NCI-H524 treated with DMSO at 0.1 percent for 48 hours (cell line): ENCODE measurements at regions not wholly inside any gene's neighbourhood (a gene's known extent, or its start where the extent isn't known, plus 50 kb on each side); places are given as distances from the start of the nearest gene placed in this dataset.

Experiments used
- DNase-seq: peaks from one replicate; lab custom pipeline; 2025; lab: John Stamatoyannopoulos, UW

DNA sequence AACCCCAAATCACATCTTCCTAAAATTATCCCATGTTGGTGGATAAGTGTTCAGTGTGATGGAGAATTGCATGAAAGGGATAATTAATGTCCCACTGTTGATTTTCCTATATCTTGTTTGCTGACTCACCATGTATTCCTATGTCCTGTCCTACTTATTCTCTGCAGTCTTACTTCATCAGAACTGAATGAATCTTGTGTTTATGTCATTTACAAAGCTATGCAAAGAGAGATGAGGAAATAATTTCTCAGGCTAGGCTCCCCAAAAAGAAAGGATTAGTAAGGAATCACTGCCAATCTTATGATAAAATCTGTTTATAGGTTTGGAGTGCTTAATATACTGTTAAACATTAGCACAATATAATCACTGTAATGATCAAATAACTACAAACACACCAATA is 360.8 kb downstream of the CRPPA start:
- DNase-seq, result no peak

- no peak for DNase-seq
Measured at GRCh38 chr7:16055263-16055976, 365.9 kb downstream of the CRPPA start.

GRCh38 chr7:16051561-16052255 is 365.2 kb upstream of the MEOX2 start:
- DNase-seq, result no peak

- DNase-seq, result no peak
Measured at GRCh38 chr7:16046041-16046440, 359.6 kb upstream of the MEOX2 start.

DNA sequence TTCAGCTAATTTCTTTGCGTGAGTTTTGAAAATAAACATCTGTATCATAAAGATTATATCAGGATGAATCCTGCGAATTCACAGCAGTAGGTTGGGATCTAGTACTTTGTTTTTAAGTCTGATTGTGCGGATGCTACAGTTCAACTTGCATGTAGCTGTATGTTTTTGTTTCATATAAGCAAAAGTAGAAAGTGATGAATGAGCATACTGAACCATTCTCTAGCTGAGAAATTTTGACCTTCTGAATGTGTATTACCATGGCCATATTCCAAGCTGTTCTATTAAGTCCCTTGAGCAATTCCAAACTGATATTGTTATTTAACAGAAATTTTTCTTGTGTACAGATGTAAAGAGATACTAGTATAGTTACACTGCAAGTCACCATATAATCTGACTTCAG is 358.8 kb upstream of the MEOX2 start:
- DNase-seq, result no peak

- DNase-seq, result no peak
Measured at GRCh38 chr7:16044645-16045044, 358.2 kb upstream of the MEOX2 start.

DNA sequence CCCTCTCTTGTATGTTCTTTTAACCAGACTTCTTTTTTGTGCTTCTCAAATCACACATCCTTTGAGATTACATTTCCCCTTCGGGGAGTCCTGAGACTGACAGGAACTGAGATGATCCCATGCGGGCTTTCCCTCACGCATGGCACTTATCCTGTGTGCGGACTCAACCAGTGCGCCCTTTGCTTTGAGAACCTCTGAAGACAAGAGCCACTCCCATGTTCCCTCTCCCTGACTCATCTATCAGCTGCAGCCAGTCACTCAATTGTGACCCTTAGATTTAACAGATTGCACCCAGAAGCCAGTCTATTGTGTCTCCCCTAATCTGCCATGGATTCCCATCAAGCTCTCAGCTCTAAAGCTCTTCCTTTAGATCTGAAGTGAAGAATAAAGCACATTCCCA is 353.9 kb upstream of the MEOX2 start:
- DNase-seq, result no peak

DNA sequence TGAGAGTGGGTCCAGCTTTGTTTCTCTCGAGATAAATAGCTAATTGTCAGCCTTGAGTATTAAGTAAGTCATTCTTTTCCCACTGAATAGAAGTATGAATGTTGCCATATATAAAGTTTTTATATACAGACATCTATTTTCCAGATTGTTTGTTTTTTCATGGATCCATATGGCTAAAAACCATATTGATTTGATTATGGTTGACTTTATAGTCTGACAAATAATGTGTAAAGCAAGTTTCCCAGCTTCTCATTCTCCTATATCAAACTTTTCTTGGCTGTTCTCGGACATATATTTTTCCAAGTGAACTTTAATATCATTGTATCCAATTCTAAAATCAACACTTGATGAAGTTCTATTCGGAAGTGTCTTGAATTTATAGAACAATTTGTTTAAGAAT is 352.4 kb upstream of the MEOX2 start:
- no peak for DNase-seq

DNA sequence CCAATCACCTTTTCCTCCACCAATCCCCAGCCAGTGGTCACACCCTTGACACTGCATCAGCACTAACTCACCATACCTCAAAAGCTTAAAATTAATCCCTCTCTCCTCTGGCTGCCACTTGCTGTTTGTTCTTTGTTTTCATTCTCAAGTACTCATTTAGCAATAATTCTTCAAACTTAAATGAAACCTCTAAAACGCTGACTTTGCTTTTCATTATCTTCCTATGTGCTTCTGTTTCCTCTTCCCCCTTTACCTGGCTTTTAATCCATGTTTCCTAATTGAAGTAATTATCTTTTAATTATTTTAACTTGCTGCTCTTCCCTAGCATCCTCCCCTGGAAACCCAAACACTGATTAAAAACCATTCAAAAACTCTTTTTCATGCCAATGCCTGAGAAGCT is 348.9 kb upstream of the MEOX2 start:
- DNase-seq, result no peak

DNA sequence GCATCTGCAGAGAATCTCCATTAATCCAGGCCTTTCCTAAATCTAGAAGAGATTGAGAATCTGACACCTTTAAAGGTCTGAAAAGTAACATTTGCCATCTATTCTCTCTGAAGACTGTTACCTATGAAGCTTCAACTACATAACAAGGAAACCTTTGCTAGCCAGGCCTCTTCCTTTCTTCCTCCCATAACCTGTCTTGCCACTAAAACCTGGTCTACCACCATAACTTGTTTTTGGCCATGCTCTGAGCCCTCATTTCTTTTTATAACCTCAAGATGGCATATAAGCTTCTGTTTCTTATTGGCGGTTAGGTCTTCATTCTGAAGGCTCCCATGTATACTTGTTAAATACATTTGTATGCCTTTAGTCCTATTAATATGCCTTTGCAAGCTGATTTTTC is 348.4 kb upstream of the MEOX2 start:
- no peak for DNase-seq

GRCh38 chr7:16034353-16034752 is 347.9 kb upstream of the MEOX2 start:
- no peak for DNase-seq

GRCh38 chr7:16033233-16033632 is 346.8 kb upstream of the MEOX2 start:
- DNase-seq, result no peak

DNA sequence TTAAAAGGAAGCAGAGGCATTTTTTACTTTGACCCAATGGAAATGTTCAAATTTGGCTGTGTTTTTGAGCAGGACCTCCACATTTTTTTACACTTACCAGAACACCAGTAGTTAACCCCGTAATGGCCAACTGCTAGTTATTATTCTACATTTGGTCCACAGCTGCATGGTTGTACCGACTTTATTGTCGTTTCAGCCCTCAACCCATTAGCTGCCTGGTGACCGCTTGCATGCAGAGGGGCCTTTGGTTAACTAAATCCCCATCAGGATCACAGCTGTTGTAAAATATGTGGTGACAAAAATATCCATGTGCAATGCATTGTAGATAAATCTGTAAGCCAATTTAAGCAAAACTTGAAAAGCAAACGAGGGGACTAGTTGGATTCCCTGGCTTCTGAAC is 342.2 kb upstream of the MEOX2 start:
- no peak for DNase-seq

- DNase-seq, result no peak
Measured at GRCh38 chr7:16028103-16028502, 341.6 kb upstream of the MEOX2 start.

DNA sequence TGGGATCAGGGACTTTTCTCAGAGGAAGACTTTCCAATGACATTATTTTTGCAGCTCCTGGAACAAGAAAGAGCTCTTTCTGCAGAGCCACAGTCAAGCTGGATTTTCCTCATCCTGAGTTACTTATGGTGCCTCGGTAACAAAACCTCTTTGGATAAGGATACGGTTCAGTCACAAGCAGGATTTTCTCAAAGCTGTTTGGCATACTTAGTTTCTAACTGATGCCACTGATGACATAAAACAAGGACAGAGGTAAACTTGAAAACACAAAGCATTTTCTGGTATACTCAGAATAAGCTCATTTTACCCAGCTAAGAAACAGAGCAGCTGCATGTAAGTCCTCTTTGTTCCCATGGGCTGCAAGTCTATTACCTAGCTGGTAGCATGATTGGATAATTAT is 340.9 kb upstream of the MEOX2 start:
- DNase-seq, result no peak

- no peak for DNase-seq
Measured at GRCh38 chr7:16026253-16027020, 340.0 kb upstream of the MEOX2 start.

- no peak for DNase-seq
Measured at GRCh38 chr7:16025696-16026095, 339.2 kb upstream of the MEOX2 start.

DNA sequence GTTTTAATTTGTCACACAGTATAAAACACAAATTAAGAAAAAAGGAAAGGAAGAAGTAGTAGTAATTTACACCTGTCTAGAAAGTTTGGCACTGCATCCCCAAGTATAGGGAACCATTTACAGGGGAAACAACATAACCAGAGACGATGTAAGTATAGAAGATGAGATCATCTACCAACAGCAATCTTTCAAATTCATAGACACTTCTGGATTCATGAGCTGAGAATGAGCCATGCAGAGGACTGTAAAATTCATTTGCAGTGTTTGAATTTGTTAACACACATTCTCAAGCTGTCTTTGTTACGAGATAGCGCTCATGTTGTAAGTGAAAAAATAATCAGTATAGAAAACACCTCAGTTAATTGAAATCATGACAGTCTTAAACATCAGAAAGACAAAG is 337.0 kb upstream of the MEOX2 start:
- no peak for DNase-seq

GRCh38 chr7:16023046-16023445 is 336.6 kb upstream of the MEOX2 start:
- no peak for DNase-seq

DNA sequence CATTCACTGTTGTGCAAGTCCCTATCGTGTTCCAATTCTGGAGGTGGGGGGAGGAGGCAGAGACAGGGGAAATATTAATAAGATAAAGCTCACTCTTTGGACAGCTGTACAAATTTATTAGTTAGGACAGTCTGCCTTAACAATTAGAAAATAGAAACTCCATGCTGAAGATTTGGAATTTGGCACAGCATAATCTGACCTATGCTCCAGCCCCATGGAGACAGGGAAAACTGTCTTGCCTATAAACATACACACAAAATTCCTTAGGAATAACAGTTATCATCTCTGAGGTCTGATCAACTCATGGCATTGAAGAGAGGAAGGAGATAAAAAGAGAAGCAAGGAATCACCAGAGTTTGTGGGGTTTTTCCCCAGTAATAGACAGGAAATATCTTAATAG is 335.4 kb upstream of the MEOX2 start:
- no peak for DNase-seq

DNA sequence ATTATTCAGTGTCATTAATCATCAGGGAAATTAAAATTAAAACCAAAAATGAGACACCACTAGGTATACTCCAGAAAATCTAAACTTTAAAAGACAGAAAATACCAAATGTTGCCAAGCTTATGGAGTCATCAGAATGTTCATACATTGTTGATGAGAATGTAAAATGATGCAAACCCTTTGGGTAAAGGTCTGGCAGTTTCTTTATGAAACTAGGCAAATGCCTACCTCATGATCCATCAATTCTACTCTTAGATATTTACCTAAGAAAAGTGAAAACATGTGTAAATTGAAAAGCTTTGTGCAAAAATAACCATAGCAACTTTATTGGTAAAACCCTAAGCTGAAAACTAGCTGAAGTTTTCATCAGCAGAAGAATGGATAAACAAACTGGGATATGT is 329.5 kb upstream of the MEOX2 start:
- DNase-seq, result no peak

- DNase-seq, result no peak
Measured at GRCh38 chr7:16014031-16014430, 327.5 kb upstream of the MEOX2 start.

GRCh38 chr7:16007911-16008310 is 321.4 kb upstream of the MEOX2 start:
- DNase-seq, result no peak
